ENCODE measurements at regions not wholly inside any gene's neighbourhood (a gene's known extent, or its start where the extent isn't known, plus 50 kb on each side); places are given as distances from the start of the nearest gene placed in this dataset.

DNA sequence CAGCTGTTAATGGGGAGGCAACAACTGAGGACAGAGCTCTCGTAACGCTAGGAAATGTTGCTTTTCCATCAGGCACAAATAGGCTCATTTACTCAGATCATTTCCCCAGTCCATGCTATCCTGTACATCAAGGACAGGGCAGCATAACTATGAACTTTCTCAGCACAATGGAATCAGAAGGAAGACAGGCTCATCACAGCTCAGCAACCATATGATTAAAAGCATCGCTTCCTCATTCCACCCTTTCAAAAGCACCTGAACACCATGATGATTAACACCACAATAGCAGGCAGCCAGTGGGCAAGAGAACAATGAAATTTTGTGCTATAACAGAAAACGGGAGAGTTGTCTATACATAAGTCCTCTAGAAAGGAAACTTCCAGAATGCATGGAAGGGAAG is 297.8 kb downstream of the ZNF674 start:
- TF ChIP-seq, protein P1, sequence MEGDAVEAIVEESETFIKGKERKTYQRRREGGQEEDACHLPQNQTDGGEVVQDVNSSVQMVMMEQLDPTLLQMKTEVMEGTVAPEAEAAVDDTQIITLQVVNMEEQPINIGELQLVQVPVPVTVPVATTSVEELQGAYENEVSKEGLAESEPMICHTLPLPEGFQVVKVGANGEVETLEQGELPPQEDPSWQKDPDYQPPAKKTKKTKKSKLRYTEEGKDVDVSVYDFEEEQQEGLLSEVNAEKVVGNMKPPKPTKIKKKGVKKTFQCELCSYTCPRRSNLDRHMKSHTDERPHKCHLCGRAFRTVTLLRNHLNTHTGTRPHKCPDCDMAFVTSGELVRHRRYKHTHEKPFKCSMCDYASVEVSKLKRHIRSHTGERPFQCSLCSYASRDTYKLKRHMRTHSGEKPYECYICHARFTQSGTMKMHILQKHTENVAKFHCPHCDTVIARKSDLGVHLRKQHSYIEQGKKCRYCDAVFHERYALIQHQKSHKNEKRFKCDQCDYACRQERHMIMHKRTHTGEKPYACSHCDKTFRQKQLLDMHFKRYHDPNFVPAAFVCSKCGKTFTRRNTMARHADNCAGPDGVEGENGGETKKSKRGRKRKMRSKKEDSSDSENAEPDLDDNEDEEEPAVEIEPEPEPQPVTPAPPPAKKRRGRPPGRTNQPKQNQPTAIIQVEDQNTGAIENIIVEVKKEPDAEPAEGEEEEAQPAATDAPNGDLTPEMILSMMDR (IDR thresholded peaks at IDR 0.05), result no peak
- no peak for TF ChIP-seq POLR2A (IDR thresholded peaks at IDR 0.05)
